Liver (tissue), 8 donors: ENCODE measurements at regions not wholly inside any gene's neighbourhood (a gene's known extent, or its start where the extent isn't known, plus 50 kb on each side); places are given as distances from the start of the nearest gene placed in this dataset.

Experiments used
- DNase-seq: peaks from one replicate; pipeline ENCODE4 v3.0.0-alpha.2; 2017; ENCODE audit warnings: low spot score
- H3K27ac ChIP-seq, 2 donors: one replicate each; pipeline ENCODE4 v1.7.0; 2013; ENCODE audit warnings: inconsistent platforms in 2 of 2, low read length in 2 of 2, control low read depth in 1 of 2, low read depth in 1 of 2, mild to moderate bottlenecking in 1 of 2
- H3K27me3 ChIP-seq, 4 donors: one replicate each; pipeline versions ENCODE4 v1.6.1 to v1.7.0; 2013; ENCODE audit warnings: low read length in 3 of 4, inconsistent platforms in 1 of 4, mild to moderate bottlenecking in 1 of 4, moderate library complexity in 1 of 4; ENCODE audit not compliant: control insufficient read depth in 4 of 4, insufficient read depth in 4 of 4
- H3K36me3 ChIP-seq, 4 donors: one replicate each; pipeline versions ENCODE4 v1.6.1 to v1.7.0; 2013; ENCODE audit warnings: low read length in 3 of 4, mild to moderate bottlenecking in 3 of 4, low read depth in 1 of 4, moderate library complexity in 1 of 4; ENCODE audit not compliant: control insufficient read depth in 4 of 4, insufficient read depth in 3 of 4
- H3K4me1 ChIP-seq, 4 donors: one replicate each; pipeline versions ENCODE4 v1.6.1 to v1.7.0; 2013; ENCODE audit warnings: low read length in 3 of 4, mild to moderate bottlenecking in 3 of 4, moderate library complexity in 1 of 4; ENCODE audit not compliant: control insufficient read depth in 4 of 4, insufficient read depth in 4 of 4
- H3K4me3 ChIP-seq, 3 donors: one replicate each; pipeline versions ENCODE4 v1.6.1 to v1.7.0; 2013; ENCODE audit warnings: low read length in 3 of 3, control low read depth in 1 of 3, low read depth in 1 of 3, mild to moderate bottlenecking in 1 of 3
- H3K9ac ChIP-seq, 2 donors: one replicate each; pipeline ENCODE4 v1.7.0; 2013; ENCODE audit warnings: low read length in 2 of 2, mild to moderate bottlenecking in 2 of 2, moderate library complexity in 2 of 2, control low read depth in 1 of 2, low read depth in 1 of 2
- H3K9me3 ChIP-seq, 4 donors: one replicate each; pipeline versions ENCODE4 v1.6.1 to v1.7.0; 2013; ENCODE audit warnings: low read length in 3 of 4; ENCODE audit not compliant: control insufficient read depth in 4 of 4
- ATF3 ChIP-seq: IDR thresholded peaks from 2 replicates; pipeline ENCODE4 v1.6.1; 2016; ENCODE audit warnings: antibody characterized with exemption
- CTCF ChIP-seq: fragments of 150-350 bp; IDR thresholded peaks from 2 replicates; pipeline ENCODE4 v1.5.1; 2017; ENCODE audit warnings: improper control_type of control experiment, low read depth, low read length; ENCODE audit not compliant: missing input control
- EGR1 ChIP-seq, 2 donors: IDR thresholded peaks; 2 replicates each; pipeline ENCODE4 v1.6.1; 2016 to 2018; ENCODE audit warnings: antibody characterized with exemption in 2 of 2, low read depth in 2 of 2
- FOXA1 ChIP-seq: IDR thresholded peaks from 2 replicates; pipeline ENCODE4 v1.6.1; 2016; ENCODE audit warnings: antibody characterized with exemption
- FOXA2 ChIP-seq: IDR thresholded peaks from 2 replicates; pipeline ENCODE4 v1.6.1; 2016; ENCODE audit warnings: antibody characterized with exemption
- GABPA ChIP-seq, 2 donors: IDR thresholded peaks in 1 of 2; conservative IDR thresholded peaks in 1 of 2; 2 replicates each; pipeline ENCODE4 v1.6.1; 2016; ENCODE audit warnings: antibody characterized with exemption in 2 of 2, mild to moderate bottlenecking in 1 of 2, moderate library complexity in 1 of 2
- HNF4A ChIP-seq, 2 donors: conservative IDR thresholded peaks; 2 replicates each; pipeline ENCODE4 v1.6.1; 2016; ENCODE audit warnings: antibody characterized with exemption in 2 of 2, mild to moderate bottlenecking in 2 of 2
- HNF4G ChIP-seq: IDR thresholded peaks from 2 replicates; pipeline ENCODE4 v1.6.1; 2016; ENCODE audit warnings: antibody characterized with exemption
- JUND ChIP-seq, 2 donors: IDR thresholded peaks; 2 replicates each; pipeline ENCODE4 v1.6.1; 2016; ENCODE audit warnings: antibody characterized with exemption in 2 of 2
- MAX ChIP-seq: IDR thresholded peaks from 2 replicates; pipeline ENCODE4 v1.6.1; 2016; ENCODE audit warnings: antibody characterized with exemption
- NR2F2 ChIP-seq: IDR thresholded peaks from 2 replicates; pipeline ENCODE4 v1.6.1; 2016; ENCODE audit warnings: antibody characterized with exemption
- RAD21 ChIP-seq, 2 donors: IDR thresholded peaks; 2 replicates each; pipeline ENCODE4 v1.6.1; 2016; ENCODE audit warnings: antibody characterized with exemption in 2 of 2, mild to moderate bottlenecking in 2 of 2
- REST ChIP-seq: IDR thresholded peaks from 2 replicates; pipeline ENCODE4 v1.6.1; 2016; ENCODE audit warnings: antibody characterized with exemption, mild to moderate bottlenecking
- RXRA ChIP-seq, 2 donors: IDR thresholded peaks; 2 replicates each; pipeline ENCODE4 v1.6.1; 2017 to 2018; ENCODE audit warnings: antibody characterized with exemption in 2 of 2, mild to moderate bottlenecking in 1 of 2
- SP1 ChIP-seq: IDR thresholded peaks from 2 replicates; pipeline ENCODE4 v1.6.1; 2018; ENCODE audit warnings: antibody characterized with exemption, mild to moderate bottlenecking
- TAF1 ChIP-seq: conservative IDR thresholded peaks from 2 replicates; pipeline ENCODE4 v1.6.1; 2016; ENCODE audit warnings: antibody characterized with exemption, mild to moderate bottlenecking
- YY1 ChIP-seq: IDR thresholded peaks from 2 replicates; pipeline ENCODE4 v1.6.1; 2016; ENCODE audit warnings: antibody characterized with exemption, mild to moderate bottlenecking
- ZBTB33 ChIP-seq: IDR thresholded peaks from 2 replicates; pipeline ENCODE4 v1.6.1; 2016; ENCODE audit warnings: antibody characterized with exemption
- WGBS: extraction: QIAGEN DNeasy Blood & Tissue Kit; methylation state at CpG from one replicate; pipeline ENCODE4 v1.1.7; 2013; 5-methylcytosine and 5-hydroxymethylcytosine counted together
- donor health status: healthy.
- donor health status: healthy.
- donor health status: healthy.
- donor health status: healthy.
- donor health status: healthy.

- no peak for DNase-seq
- no peak overlapping the region for H3K4me3 ChIP-seq
- no peaks in the 10 kb centered on the region for H3K36me3 ChIP-seq
- H3K27ac ChIP-seq, result no peak overlapping the region
- TF ChIP-seq RXRA (IDR thresholded peaks at IDR 0.05), result peak in 1 of 2 donors; percentile 39
- TF ChIP-seq FOXA2, result no peak
- no peaks in the 10 kb centered on the region for H3K9me3 ChIP-seq
- no peaks in the 10 kb centered on the region for H3K4me1 ChIP-seq
- no peak overlapping the region for H3K9ac ChIP-seq
- 48% methylated on average over 3 of the region's 3 CpGs for WGBS
- H3K27me3 ChIP-seq, result no peaks in the 10 kb centered on the region
Observed at GRCh38 chr2:156190517-156190916, 142.0 kb downstream of the NR4A2 start.

- H3K4me3 ChIP-seq, result no peak overlapping the region
- H3K9me3 ChIP-seq, result no peaks in the 10 kb centered on the region
- H3K27ac ChIP-seq, result no peak overlapping the region
- WGBS, result 50% methylated on average over 3 of the region's 3 CpGs
- no peak for DNase-seq
- H3K9ac ChIP-seq, result no peak overlapping the region
- no peaks in the 10 kb centered on the region for H3K4me1 ChIP-seq
- no peaks in the 10 kb centered on the region for H3K27me3 ChIP-seq
- no peaks in the 10 kb centered on the region for H3K36me3 ChIP-seq
- TF ChIP-seq JUND (IDR thresholded peaks at IDR 0.05) (no peak), NR2F2 (no peak), CTCF (no peak), MAX (no peak), REST (no peak), GABPA (IDR thresholded peaks at IDR 0.05 in 1 of 2, conservative IDR thresholded peaks at IDR 0.05 in 1 of 2) (no peak), ATF3 (no peak), FOXA1 (no peak), HNF4A (conservative IDR thresholded peaks at IDR 0.05) (no peak), HNF4G (no peak), RAD21 (IDR thresholded peaks at IDR 0.05) (no peak), RXRA (IDR thresholded peaks at IDR 0.05) (no peak), SP1 (no peak), ZBTB33 (no peak), TAF1 (no peak), YY1 (no peak), EGR1 (IDR thresholded peaks at IDR 0.05; ENCODE audit: low read depth in 2 of 2) (no peak)
Observed at GRCh38 chr2:156189584-156189983, 142.9 kb downstream of the NR4A2 start.
